ENCODE measurements at regions not wholly inside any gene's neighbourhood (a gene's known extent, or its start where the extent isn't known, plus 50 kb on each side); places are given as distances from the start of the nearest gene placed in this dataset.
A peak's percentile ranks its signal among the peaks of the same experiment; 100 is the strongest.

DNA sequence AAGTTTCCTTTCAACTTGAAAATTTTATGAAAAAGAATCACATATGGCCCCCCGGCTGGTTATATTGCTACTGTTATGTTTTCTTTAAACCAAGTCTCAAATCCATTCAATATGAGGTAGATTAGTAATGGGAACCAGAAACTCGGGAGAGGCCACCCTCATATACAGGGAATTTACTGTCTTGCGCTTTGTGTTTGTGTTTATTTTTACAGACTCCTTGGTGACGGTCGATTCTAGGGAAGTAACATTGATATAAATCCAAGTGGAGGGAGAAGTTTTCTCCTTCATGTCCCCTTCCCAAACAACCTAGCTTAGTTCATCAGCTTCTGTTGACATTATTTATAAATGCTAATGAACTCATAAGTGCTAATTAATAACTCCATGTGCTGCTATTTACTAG lies 163.5 kb upstream of the LMO4 start:
- Mint-ChIP-seq H3K4me1 (no peaks in the 10 kb centered on the region), H3K27ac (no peak overlapping the region), H3K27me3 (peaks cover 13% of the 10 kb centered on the region), H3K36me3 (no peaks in the 10 kb centered on the region), H3K9me3 (no peaks in the 10 kb centered on the region), H3K4me3 (no peak overlapping the region)

DNA sequence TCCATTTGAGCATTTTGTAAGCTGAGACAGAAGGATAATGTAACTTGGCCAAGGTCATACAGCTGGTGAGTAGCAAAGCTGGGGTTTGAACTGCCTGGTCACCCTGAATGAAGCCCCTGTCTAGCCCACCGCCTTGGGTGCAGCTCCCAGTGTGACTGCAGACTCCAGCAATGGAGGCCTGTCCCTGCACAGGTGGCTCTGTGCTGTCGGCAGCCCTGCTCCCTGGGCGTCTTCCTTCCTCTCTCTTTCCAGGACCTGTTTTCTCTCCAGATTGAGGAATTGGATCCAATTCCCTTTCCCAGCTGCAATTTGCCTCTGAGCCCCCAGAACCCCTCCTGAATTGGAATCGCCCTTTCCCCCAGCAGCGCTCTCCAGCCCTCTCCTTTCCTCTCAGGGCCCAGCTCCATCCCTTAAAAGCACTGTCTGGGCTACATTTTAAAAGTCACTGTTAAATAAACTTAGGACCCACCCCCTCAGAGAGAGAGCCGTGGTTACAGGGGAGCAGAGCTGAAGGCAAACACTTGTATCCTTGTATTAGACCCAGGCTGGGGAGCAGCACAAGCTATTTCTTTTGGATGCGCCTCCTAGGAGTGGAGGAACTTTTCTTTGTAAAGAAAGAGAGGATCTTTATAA lies 161.4 kb upstream of the LMO4 start:
- Mint-ChIP-seq H3K4me1 (no peaks in the 10 kb centered on the region), H3K27me3 (peaks cover 14% of the 10 kb centered on the region), H3K9me3 (no peaks in the 10 kb centered on the region), H3K4me3 (no peak overlapping the region), H3K36me3 (no peaks in the 10 kb centered on the region), H3K27ac (no peak overlapping the region)

DNA sequence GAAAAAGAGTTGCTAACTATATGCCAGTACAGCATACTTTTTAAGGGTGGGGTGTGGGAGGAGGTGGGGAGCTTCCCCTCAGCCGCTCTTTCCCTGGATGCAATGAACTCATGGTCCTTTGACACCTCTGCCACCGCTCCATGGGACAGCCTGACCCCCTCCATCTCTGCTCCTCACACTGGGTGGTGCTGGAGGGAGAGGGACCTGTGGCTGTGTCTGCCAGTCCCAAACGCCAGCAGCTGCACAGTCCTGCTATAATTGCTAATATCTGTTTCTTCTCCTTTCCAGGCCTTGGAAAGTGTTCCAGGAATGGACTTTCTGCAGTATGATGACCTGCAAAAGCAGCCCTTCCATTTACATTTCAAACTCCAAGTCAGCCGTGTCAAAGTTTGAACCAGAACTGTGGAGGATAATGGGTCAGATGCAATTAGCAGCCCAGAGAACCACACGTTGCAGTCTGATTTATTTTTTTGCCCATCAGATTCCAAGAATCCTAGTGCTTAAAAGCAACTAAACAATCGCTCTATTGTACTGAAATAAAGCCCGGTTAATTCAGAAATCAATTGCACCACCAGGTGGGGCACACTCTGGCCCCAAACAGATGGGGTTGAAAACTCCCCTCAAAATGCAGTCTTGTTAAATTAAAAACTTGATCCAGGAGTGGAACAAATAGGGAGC lies 160.7 kb upstream of the LMO4 start:
- H3K27ac Mint-ChIP-seq, result no peak overlapping the region
- peaks cover 0 to 3% (median 0%) of the 10 kb centered on the region in 3 donors for H3K9me3 Mint-ChIP-seq
- no peaks in the 10 kb centered on the region for H3K36me3 Mint-ChIP-seq
- peaks cover 19% of the 10 kb centered on the region for H3K27me3 Mint-ChIP-seq
- H3K4me3 Mint-ChIP-seq, result no peak overlapping the region
- H3K4me1 Mint-ChIP-seq, result no peaks in the 10 kb centered on the region

DNA sequence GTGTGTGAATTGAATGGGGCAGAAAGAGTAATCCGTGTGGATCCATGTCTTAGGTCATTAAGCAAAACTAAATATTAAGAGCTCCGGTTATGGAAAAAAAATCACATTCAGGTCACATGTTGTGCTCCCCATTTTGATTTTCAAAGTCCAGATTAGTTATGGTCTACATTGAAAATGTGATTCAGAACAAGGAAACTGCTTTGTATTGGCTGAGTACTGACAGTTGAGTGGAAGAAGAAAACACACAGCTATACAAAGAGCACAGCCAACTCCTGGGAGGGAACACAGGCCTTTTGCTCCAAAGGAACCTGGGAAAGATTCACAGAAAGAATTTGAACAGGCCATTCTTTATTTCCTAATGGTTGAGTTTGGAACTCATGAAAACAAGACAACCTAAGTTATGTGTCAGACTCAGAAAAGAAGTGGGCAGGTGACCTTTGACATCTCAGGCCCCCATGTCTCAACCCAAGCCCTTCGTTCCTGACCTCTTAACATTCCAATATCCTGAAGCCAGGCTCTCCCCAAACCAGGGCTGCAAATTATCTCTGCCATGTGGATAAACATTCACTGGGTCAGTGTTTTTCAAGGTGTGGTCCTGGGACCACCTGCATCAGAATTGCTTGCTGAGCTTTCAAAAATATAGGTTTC lies 159.3 kb upstream of the LMO4 start:
- H3K27ac Mint-ChIP-seq, result no peak overlapping the region
- peaks cover 22% of the 10 kb centered on the region for H3K27me3 Mint-ChIP-seq
- H3K4me3 Mint-ChIP-seq, result no peak overlapping the region
- H3K36me3 Mint-ChIP-seq, result no peaks in the 10 kb centered on the region
- peaks cover 0 to 3% (median 0%) of the 10 kb centered on the region in 3 donors for H3K9me3 Mint-ChIP-seq
- H3K4me1 Mint-ChIP-seq, result no peaks in the 10 kb centered on the region

DNA sequence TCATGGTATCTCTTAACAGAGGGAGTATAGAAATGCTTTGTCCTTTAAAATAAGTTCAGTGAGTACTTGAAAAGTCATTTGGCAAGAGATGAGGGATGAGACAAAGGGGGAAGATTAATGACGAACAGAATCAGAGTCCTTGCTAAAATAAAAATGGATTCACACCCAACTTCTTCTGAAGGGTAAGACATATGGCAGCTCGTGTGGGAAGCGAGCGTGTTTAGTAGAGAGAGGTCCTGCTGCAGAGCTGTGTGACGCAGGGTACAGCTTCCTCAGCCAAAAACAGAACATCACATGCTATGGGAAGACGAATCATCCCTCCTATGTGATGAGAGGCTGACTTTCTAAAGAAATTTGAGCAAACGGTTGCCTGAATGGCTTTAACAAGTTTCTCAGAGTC lies 158.5 kb upstream of the LMO4 start:
- Mint-ChIP-seq H3K27me3 (peaks cover 24% of the 10 kb centered on the region), H3K36me3 (no peaks in the 10 kb centered on the region), H3K9me3 (peaks cover 0 to 3% (median 0%) of the 10 kb centered on the region in 3 donors), H3K4me3 (no peak overlapping the region), H3K27ac (no peak overlapping the region), H3K4me1 (no peaks in the 10 kb centered on the region)

DNA sequence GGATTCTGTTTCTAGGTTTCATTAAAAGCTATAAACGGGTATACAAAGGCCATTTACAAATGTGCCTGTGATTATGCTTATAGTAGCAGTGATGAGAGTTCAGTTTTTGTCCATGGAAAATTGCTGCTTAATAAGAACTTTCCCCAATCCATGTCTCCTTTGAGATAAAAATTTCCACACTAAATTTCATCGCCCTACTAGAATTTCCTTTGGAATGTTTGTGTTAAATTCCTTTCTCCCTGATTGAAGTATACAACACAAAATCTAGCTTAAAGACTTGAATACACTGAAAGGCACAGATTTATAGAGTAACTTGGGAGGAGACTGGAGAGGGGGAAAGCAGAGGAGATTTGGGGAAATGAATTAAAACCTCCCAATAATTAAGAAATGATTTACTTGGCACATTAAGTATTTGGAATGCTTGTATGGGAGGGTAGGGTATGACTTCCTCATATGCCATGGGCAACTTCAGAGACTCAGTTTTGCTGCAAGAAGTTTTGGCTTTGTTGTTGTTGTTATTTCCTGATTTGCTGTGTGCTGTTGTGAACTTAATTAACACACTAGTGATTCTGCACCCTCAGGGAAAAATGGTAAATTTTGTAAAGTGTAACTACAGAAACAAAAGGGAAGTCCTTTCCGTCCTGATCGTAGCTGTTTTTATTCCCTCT lies 157.6 kb upstream of the LMO4 start:
- H3K9me3 Mint-ChIP-seq, result peaks cover 0 to 3% (median 0%) of the 10 kb centered on the region in 3 donors
- peaks cover 0 to 4% (median 2%) of the 10 kb centered on the region in 3 donors for H3K4me1 Mint-ChIP-seq
- H3K4me3 Mint-ChIP-seq, result no peak overlapping the region
- no peaks in the 10 kb centered on the region for H3K36me3 Mint-ChIP-seq
- peaks cover 24% of the 10 kb centered on the region for H3K27me3 Mint-ChIP-seq
- no peak overlapping the region for H3K27ac Mint-ChIP-seq

DNA sequence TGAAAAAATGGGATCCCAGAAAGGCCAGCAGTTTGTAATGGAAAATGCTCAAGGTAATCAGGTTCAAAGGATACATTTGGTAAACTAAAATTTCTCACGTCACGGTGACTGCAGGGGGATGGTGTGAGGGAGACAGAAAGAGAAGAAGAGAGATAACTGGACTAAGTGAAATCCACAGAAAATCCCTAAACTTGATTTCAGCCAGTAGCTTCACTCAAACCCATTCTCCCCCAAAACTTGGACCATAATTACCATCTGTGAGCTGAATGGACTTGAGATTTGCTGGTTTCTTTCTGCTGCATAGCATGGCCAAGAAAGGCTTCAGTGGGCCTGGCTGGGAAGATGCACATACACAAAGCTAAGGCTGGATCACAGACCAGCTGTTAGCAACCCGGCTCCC lies 155.4 kb upstream of the LMO4 start:
- Mint-ChIP-seq H3K27me3 (peaks cover 19% of the 10 kb centered on the region), H3K36me3 (no peaks in the 10 kb centered on the region), H3K27ac (no peak overlapping the region)

DNA sequence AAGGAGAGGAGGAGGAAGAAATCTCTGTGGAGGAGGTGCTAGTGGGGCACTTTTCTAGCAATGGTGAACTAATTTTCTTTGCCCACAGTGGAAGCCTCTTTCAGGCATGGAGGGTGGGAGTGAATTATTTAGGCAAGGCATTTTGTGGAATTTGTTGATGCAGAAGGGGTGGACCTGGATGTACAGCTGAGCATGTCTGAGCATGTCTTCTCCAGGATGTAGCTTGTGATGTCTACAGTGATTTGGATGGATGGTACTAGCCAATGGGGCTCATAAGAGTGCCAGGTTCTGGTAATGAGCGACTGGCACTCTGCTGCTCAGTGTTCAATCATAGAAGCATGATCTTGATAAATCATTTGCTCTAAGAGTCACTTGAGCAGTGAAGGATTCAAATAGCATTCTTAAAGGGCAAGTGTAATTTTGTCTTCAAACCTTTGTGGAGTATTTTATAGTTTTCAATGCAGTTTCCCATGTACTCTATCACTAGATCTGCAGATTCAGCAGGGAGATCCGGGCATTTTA lies 153.9 kb upstream of the LMO4 start:
- H3K36me3 Mint-ChIP-seq, result no peaks in the 10 kb centered on the region
- peaks cover 0 to 9% (median 8%) of the 10 kb centered on the region in 3 donors for H3K4me1 Mint-ChIP-seq
- H3K27ac Mint-ChIP-seq, result no peak overlapping the region
- H3K27me3 Mint-ChIP-seq, result peaks cover 19% of the 10 kb centered on the region
- H3K9me3 Mint-ChIP-seq, result peaks cover 0 to 3% (median 0%) of the 10 kb centered on the region in 3 donors
- H3K4me3 Mint-ChIP-seq, result no peak overlapping the region

More for the DNA sequence above, 155.4 kb upstream of the LMO4 start:
- Mint-ChIP-seq H3K9me3 (peaks cover 0 to 3% (median 0%) of the 10 kb centered on the region in 3 donors), H3K4me3 (no peak overlapping the region), H3K4me1 (peaks cover 0 to 9% (median 8%) of the 10 kb centered on the region in 3 donors)

DNA sequence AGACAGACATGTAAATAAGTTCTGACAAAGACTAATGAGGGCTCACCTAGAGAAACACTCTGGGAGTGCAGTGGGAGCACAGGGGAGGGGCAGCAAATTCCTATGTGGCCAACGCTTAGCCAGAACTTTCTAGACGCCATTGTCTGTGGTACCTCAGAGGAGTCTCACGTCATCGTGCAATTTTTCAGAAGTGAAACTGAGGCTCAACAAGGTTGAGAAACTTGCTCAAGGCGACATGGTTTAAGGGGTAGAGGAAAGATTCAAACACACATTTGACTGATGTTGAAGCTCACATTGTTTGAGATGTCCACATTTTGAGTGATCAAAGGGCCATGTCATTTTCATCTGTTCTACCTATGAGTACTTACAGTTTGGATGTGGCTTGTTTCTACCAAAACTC lies 152.6 kb upstream of the LMO4 start:
- H3K4me1 Mint-ChIP-seq, result peaks cover 0 to 9% (median 8%) of the 10 kb centered on the region in 3 donors
- H3K27ac Mint-ChIP-seq, result no peak overlapping the region
- peaks cover 17% of the 10 kb centered on the region for H3K27me3 Mint-ChIP-seq
- peaks cover 0 to 3% (median 0%) of the 10 kb centered on the region in 3 donors for H3K9me3 Mint-ChIP-seq
- peak overlapping the region in 1 of 4 donors; percentile 13 for H3K4me3 Mint-ChIP-seq
- H3K36me3 Mint-ChIP-seq, result no peaks in the 10 kb centered on the region

DNA sequence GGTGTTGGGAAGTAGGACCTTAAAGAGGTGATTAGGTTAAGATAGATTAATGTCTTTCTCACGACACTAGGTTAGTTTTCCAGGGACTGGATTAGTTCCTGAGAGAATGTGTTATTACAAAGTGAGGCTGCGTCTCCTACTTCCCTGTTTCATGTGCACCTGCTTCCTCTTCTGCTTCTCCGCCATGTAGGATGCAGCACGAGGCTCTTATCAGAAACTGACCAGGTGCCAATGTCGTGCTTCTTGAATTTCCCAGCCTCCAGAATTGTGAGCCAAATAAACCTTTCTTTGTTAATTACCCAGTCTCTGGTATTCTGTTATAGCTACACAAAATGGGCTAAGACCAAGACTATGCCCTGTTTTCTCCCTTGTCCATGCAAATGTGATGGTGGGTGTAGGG lies 152.2 kb upstream of the LMO4 start:
- no peak overlapping the region for H3K4me3 Mint-ChIP-seq
- peaks cover 17% of the 10 kb centered on the region for H3K27me3 Mint-ChIP-seq
- H3K4me1 Mint-ChIP-seq, result peaks cover 0 to 9% (median 8%) of the 10 kb centered on the region in 3 donors
- H3K9me3 Mint-ChIP-seq, result peaks cover 0 to 3% (median 0%) of the 10 kb centered on the region in 3 donors
- no peak overlapping the region for H3K27ac Mint-ChIP-seq
- H3K36me3 Mint-ChIP-seq, result no peaks in the 10 kb centered on the region

DNA sequence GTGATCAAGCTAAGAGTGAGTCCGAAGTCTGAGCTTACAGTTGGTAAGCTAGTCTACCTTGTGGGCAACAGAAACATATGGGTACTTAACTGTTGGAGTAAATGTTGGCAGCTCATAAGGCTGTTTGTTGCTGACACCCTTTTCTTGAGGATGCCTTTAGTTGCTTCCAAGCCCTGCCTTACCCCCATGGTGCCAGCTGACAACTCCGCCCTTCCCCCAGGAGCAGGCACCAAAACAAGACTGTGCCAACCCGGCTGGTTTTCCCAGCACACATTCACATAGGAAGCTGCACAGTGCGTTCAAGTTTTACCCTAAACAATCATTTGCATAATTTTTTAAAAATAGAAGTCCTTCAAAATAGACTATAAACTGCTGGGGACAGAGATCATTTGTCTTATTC lies 150.2 kb upstream of the LMO4 start:
- H3K27me3 Mint-ChIP-seq, result peaks cover 15% of the 10 kb centered on the region
- H3K27ac Mint-ChIP-seq, result no peak overlapping the region
- H3K36me3 Mint-ChIP-seq, result no peaks in the 10 kb centered on the region
- H3K9me3 Mint-ChIP-seq, result no peaks in the 10 kb centered on the region
- no peak overlapping the region for H3K4me3 Mint-ChIP-seq
- H3K4me1 Mint-ChIP-seq, result peaks cover 0 to 9% (median 8%) of the 10 kb centered on the region in 3 donors

DNA sequence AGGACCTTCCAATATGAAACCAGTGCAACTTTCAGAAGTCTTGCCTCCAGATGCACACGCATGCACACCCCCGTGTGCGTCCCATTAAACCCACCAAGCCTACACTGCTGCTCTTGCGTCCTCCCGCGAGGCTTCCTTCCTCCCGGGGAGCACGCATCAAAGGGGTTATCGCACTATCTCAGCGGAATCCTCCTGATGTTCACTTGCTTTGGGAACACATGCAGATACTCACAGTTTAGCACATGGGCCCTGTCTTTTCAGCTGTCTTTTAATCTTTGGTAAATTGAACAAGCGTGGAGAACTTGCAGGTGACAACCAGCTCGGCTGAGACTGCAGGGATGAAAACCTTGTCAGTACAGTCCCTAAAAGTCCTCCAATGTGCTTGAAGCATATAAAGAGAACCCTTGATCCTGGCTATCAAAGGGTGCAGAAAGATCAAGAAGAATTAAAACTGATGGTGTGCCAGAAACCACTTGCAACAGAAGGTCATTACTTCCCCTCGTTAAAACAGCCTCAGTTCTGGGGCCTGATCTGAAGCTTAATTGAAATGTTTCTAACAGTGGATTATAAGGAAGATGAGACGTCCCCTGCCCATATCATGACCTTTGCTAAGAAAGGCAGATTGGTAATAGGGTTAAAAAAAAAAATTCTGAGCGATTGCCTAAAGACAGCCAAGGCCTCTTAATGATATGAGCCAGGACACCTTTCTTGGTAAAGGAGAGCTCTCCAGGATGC lies 149.4 kb upstream of the LMO4 start:
- Mint-ChIP-seq H3K27ac (no peak overlapping the region), H3K36me3 (no peaks in the 10 kb centered on the region), H3K9me3 (no peaks in the 10 kb centered on the region), H3K4me1 (peaks cover 0 to 9% (median 8%) of the 10 kb centered on the region in 3 donors), H3K27me3 (peaks cover 12% of the 10 kb centered on the region), H3K4me3 (no peak overlapping the region)

DNA sequence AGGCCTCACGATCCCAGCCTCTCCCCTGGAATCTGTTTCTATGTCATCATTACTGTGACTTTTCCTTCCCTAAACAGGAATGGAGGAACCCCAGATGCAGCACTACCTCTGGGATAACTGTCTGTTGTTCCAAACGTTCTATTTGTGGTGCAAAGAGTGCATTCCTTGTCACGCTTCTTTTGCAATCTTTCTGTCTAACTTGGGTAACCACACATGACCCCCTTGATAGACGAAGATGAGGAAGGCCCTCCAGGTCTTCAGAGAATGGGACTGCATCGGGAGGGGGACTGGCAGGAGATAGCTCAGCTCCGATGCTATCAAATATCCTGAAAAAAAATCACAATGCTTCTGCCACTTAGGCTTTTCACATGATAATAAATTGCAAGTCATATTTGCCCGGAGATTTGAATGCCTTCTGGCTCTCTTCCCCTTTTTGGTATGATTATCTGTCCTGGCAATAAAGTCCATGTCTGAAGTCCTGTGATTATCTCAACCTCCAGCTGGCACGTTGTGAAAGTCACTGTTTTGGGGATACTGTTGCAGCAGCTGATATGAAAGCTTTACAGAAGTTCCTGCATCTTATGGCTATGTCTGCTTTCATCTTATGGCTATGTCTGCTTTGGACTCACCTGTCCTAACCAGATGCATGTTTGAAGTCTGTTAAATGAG lies 148.7 kb upstream of the LMO4 start:
- H3K27me3 Mint-ChIP-seq, result peaks cover 11% of the 10 kb centered on the region
- peaks cover 0 to 3% (median 0%) of the 10 kb centered on the region in 3 donors for H3K9me3 Mint-ChIP-seq
- H3K27ac Mint-ChIP-seq, result no peak overlapping the region
- no peak overlapping the region for H3K4me3 Mint-ChIP-seq
- H3K36me3 Mint-ChIP-seq, result no peaks in the 10 kb centered on the region
- peaks cover 0 to 9% (median 8%) of the 10 kb centered on the region in 3 donors for H3K4me1 Mint-ChIP-seq

DNA sequence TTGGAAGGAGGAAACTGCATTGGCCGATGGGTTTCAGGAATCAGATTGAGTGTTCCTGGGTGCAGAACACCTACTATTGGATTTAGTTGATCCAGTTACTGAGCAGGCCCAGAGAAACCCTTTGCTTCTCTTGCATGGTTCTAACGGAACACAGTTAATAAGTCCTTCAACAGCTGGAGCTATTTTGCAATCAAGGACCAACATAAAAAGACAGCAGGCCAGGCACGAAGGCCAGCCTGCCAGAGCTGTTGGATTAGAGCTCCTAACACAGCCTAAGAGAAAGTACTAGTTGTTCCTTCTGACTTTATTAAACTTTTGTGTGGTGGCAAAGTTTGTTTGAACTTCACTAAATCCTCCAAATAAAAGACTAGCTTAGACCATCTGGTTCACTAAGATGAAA lies 148.0 kb upstream of the LMO4 start:
- Mint-ChIP-seq H3K36me3 (no peaks in the 10 kb centered on the region), H3K4me1 (peaks cover 0 to 9% (median 8%) of the 10 kb centered on the region in 3 donors), H3K9me3 (peaks cover 0 to 4% (median 0%) of the 10 kb centered on the region in 3 donors), H3K27ac (no peak overlapping the region), H3K4me3 (no peak overlapping the region), H3K27me3 (peaks cover 9% of the 10 kb centered on the region)
